NCI-H187 (cell line): ENCODE measurements at regions not wholly inside any gene's neighbourhood (a gene's known extent, or its start where the extent isn't known, plus 50 kb on each side); places are given as distances from the start of the nearest gene placed in this dataset.

Experiments
- DNase-seq, 2 experiments: peaks; one replicate each; lab custom pipeline; 2025; lab: John Stamatoyannopoulos, UW

GRCh38 chr12:46131732-46132469, 136.9 kb downstream of the SLC38A1 start:
- no peak for DNase-seq

DNA sequence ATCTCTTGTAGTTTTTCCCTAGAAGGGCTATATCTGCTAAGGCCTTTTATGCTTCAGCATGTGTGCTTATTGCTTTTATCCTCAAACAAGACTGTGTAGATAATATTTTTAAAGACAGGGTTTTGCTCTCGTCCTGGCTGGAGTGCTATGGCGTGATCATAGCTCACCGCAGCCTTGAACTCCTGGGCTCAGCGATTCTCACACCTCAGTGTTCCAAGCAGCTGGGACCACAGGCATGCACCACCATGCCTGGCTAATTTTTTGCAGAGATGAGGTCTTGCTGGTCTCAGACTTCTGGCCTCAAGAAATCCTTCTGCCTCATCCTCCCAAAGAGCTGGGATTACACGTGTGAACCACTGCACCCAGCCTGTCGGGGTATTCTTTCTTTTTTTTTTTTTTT, 137.3 kb upstream of the SCAF11 start:
- DNase-seq: no peak

GRCh38 chr12:46126050-46126727, 135.8 kb upstream of the SCAF11 start:
- no peak for DNase-seq

DNA sequence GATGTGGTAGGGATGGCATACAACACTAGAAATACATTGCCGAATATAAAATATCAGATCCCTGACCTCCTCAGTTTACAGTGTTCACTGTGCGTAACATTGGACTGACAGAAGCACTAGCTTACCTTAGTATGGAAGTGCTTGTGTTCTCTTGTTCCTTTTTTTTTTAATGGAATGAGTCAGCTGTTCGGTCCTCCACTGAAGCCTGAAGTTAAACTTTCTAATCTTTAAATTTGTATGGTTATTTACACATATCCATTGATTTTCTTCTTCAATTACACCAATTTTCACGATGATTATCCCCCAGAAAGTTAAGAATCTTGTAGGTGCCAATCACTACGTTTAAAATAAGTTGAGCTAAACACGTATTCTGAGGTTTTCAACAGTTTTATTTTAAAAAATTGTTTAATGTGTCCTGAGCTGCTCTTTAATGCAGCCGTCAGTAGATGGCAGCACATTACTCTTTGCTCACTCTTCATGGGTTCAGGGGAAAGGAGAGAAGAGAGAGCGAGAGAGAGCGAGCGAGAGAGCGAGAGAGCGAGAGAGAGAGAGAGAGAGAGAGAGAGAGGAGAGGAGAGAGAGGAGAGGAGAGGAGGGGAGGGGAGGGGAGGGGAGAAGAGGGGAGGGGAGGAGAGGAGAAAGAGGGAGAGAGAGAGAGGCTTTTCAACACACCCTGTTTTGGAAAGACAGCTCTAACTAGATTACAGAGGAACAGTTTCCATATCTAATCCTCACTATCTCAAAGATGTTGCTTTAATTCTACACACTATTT, 134.7 kb upstream of the SCAF11 start:
- DNase-seq: peak in 1 of 2 experiments; percentile 19

GRCh38 chr12:46124132-46124847, 133.9 kb upstream of the SCAF11 start:
- DNase-seq: no peak

DNA sequence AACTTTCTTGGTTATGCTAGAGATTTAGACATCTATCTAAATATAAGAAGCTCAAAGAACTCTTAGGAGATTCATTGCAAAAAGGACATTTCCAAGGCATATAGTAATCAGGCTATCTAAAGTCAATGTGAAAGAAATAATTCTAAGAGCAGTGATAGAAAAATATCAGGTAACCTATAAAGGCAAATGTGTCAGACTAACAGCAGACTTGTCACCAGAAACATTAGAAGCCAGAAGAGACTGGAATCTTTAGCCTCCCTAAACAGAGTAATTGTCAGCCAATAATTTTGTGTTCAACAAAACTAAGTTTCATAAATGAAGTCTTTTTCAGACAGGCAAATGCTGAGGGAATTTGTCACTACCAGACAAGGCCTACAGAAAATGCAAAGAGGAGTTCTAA, 122.0 kb upstream of the SCAF11 start:
- DNase-seq: no peak

- DNase-seq: no peak
Observed at GRCh38 chr12:46111715-46112114, 121.3 kb upstream of the SCAF11 start.

- no peak for DNase-seq
Observed at GRCh38 chr12:46110928-46111699, 120.7 kb upstream of the SCAF11 start.

DNA sequence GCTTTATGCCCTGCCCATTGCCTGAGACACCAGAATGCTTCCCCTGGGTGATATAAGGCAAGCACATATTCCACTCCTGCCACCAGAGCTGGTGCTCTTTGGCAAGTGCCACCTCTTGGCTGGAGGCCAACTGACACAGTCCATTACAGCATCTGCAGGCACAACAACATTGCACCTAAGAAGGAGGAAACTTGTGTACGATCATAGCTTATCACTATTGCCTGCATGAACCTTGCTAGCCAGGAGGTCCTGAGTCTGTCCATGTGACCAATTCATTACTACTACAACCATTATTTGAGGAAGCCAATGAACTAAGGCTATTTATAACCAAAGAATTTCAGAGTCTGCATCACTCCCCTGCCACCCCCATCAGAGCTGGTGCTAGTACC, 119.8 kb upstream of the SCAF11 start:
- no peak for DNase-seq

GRCh38 chr12:46109343-46110222, 119.2 kb upstream of the SCAF11 start:
- no peak for DNase-seq

DNA sequence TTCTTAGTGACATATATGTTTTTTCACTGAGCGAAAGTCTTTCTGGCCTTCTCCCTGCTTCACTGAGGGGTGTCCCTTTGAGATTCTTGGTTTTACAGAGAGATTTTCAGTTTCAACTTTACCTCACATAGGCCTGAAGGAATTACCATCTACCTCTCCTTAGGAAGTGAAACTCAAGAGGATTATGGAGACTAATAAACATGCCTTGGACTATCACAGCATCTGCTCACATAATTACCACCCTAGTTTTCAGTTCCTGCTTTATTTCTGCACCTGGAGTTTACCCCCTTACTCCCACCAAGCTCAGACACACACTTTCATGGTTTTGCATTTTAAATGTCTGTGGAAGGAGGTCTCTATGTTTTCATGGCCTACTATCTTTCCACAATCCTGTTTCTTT, 118.3 kb upstream of the SCAF11 start:
- no peak for DNase-seq

- no peak for DNase-seq
Observed at GRCh38 chr12:46107591-46107990, 117.2 kb upstream of the SCAF11 start.

DNA sequence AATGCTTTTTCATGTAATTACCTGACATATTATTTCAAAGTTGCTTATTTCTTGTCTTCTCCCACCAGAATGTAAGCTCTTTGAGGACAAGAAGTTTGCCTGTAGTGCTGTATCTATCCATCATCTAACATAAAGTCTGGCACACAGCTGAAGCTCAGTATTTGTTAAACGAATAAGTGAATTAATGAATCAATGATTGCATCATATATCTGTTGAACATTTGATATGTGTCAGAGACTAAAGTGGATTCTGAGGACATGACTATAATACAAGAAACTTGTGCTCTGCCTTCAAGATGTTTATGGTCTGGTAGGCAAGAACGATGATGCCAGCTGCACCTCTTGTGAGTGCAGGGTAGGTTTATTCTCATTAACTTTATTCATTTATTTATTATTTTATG, 115.4 kb upstream of the SCAF11 start:
- no peak for DNase-seq

DNA sequence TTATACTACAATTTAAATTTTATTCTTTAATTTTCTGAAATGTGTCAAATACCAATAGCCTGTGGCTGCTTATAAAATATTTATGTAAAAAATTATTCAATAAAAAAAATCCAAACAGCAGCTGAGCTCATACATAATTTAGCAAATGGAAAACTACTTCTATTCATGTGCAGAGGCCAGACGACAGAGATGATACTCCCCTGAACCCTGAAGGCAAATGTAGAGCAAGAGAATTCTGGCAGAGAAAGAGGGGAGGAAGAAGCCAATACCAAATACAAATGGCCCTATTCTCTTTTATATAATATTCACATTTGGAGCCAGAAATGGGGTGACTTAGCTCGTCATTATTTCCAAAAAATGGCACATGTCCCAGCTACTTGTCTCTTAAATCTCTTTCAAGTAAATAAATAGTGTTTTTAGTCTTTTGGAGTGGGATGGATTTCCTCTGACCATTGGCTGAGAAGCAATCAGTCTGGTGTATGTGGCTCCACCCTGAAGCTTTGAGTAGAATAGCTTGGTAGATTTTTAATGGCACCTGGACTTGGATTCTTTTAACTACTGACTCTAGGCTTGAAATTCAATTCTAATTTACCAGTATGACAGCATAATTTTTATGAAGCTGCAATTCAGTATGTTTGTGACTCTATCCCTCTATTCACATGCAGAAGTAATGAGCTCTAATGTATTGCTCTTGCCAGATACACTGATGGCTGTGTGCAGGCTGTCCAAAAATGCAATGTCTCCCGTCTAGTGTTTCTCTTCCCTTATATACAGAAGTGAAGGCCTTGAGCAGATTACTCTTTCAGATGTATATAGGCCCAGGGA, 113.4 kb upstream of the SCAF11 start:
- DNase-seq: no peak

DNA sequence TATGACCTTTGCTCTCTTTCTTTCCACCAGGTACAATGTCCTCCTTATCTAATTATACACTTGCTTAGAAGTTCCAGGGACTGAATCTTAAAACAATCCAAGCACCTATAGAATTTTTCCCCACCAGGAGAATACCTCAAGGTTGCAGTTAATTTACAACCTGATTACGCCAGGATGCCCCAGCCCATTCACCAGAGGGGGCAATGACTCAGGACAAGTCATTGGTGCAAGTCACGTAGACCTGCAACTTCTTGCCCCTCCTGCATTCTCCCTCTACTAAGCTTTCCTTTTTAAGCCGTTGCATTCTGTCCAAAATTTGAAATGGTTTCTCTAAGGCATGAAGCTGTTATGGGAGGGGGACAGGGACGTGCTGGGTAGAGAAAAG, 111.1 kb upstream of the SCAF11 start:
- DNase-seq: no peak

GRCh38 chr12:46100551-46101484, 110.4 kb upstream of the SCAF11 start:
- no peak for DNase-seq

- DNase-seq: no peak
Observed at GRCh38 chr12:46089414-46090162, 99.2 kb upstream of the SCAF11 start.

DNA sequence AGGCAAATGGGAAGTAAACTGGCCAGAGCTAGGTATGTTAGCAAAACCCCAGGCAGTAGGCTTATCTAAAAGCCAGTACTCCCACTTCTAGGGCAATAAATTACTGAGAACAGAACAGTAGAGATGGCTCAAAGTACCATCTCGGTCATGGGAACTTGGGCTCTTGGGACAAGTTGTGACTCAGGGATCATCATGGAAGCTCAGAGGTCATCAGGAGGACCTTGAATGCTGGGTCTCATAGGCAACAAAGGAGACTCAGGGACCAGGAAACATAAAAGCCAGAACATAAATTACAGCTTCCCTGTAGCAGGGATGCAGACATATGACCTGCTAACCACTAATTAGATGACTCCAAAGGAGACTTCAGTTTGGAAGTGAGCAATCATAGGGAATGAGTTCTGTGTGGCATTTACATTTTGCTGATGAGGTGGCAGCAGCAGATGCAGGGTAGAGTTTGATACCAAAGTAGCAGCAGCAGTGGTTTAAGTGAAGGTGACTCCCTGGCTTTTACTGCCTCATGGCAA, 97.6 kb upstream of the SCAF11 start:
- no peak for DNase-seq
